ENCODE measurements at regions not wholly inside any gene's neighbourhood (a gene's known extent, or its start where the extent isn't known, plus 50 kb on each side); places are given as distances from the start of the nearest gene placed in this dataset.

GRCh38 chr13:40059540-40060232 is 404.2 kb downstream of the COG6 start:
- TF ChIP-seq CTCF (IDR thresholded peaks at IDR 0.05) (no peak), POLR2AphosphoS5 (IDR thresholded peaks at IDR 0.05) (no peak)
